GM21526 (cell line): ENCODE measurements at regions not wholly inside any gene's neighbourhood (a gene's known extent, or its start where the extent isn't known, plus 50 kb on each side); places are given as distances from the start of the nearest gene placed in this dataset.
"Not testable (repeated sequence)": the region's sequence is repeated elsewhere in the genome, so short reads cannot be mapped to it uniquely, and the experiment has no call there.

Source experiments
- ATAC-seq: cut with Tn5 transposase; IDR thresholded peaks from one replicate; pipeline ENCODE4 v1.9.1; 2021; ENCODE audit warnings: moderate library complexity; ENCODE audit not compliant: unreplicated experiment, low FRiP score

DNA sequence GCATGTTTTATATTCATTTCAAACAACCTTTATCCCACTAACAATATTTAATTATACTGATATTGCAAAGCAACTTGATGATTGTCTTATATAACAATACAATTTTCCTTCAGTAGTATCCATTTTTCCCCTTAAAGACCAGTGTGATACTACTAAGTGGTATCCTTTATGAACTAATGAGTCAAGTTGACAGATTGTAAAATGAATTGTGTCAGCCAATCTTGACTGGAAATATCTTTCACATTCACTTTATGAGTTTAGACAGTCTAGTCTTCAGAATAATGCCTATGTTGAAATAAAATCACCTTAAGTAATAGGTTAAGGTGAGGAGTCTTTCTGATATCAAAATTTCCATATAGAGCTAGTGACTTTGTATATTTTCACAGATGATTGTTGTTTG lies 950.0 kb upstream of the CELF2 start:
- no peak for ATAC-seq

DNA sequence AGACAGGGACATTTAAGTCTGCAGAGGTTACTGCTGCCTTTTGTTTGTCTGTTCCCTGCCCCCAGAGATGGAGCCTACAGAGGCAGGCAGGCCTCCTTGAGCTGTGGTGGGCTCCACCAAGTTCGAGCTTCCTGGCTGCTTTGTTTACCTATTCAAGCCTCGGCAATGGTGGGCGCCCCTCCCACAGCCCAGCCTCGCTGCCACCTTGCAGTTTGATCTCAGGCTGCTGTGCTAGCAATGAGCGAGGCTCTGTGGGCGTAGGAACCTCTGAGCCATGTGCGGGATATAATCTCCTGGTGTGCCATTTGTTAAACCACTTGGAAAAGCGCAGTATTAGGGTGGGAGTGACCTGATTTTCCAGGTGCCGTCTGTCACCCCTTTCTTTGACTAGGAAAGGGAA lies 942.8 kb upstream of the CELF2 start:
- not testable (repeated sequence) for ATAC-seq

DNA sequence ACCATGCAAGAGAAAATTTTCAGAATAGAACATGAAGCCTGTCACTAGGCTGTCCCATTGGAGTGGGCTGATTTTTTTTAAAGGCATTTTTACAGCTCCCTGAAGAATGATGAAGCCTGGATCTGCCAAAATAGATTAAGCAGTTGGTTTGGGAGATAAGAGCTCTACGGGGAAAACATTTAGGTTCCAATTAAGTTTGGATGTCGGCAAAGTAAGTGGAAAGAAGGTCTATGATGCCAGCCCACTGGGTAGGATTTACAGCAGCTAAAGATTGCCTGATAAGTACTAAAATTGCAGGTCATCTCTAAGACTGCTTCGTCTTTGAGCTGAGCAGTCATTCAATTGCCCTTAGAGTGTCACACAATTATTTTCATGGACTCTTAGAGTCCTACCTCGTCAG lies 939.2 kb upstream of the CELF2 start:
- no peak for ATAC-seq

DNA sequence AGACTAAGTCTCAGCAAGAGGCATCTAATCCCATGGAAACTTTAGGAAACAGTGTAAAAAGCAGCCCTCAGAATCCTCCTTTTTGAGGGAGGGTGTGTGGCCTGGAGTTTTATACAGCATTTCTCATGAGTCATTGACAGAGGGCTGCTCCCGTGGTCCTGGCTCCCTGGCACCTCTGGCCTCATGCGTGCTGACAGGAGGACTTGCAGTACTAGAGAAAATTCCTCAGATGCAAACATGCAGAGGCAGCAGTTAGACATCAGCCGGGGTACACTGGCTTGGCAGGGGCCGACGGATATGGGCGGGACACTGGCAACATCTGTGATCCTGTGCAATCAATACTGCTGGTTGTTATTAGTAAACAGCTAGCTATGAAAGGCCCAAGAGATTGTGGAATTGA lies 925.1 kb upstream of the CELF2 start:
- ATAC-seq, result no peak

DNA sequence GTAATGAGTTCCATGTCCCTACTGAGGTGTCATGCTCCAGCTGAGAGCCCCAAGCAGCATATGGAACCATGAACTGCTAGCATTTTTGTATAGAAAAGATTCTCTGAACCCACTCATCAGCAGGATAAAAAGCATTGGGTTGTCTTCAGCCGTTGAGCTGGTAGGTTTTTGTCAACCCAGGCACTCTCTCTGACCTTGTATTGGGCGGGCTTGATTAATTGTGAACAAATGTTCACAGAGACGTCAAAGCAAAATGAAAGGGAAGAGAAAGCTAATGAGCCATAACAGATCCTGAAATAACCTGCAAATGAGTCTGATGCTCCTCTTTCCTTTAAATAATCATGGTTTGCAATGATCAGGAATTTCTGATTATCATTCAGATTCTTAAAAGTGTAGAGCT lies 924.7 kb upstream of the CELF2 start:
- no peak for ATAC-seq

DNA sequence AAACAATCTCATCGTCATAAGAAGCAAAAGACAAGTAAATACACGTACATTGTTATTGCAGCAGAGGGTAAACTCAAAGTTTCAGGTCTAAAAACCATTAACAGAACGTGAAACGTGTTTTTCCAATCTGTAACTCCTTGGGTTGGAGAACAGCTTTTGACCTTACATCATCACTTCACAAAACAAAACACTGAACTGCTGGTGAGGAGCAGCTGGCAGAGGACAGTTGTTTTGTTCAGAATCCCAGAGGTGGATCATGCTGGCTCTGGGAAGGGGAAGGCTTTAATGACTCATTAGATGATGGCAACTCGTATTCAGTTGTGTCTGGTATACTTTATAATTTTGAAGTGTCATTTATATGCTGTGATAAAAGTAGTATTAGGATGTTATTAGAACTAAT lies 923.0 kb upstream of the CELF2 start:
- ATAC-seq, result no peak

DNA sequence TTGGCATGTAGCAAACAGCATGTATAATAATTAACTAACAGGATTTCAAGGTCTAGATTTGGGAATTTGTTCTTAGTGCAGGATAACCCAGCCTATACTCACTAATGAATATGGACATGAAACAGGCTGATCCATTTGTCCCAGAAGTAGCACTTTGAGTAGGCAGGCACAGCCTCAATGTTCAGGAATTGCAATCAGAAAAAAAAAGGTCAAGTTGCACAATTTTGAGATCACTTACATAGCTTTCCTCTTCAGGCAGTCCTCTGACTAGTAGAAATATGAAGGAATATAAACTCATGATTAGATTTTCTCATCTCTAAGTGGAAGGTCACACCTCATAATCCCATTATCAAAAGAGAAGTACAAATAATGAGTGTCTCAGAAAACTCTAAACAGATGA lies 921.4 kb upstream of the CELF2 start:
- ATAC-seq, result no peak

DNA sequence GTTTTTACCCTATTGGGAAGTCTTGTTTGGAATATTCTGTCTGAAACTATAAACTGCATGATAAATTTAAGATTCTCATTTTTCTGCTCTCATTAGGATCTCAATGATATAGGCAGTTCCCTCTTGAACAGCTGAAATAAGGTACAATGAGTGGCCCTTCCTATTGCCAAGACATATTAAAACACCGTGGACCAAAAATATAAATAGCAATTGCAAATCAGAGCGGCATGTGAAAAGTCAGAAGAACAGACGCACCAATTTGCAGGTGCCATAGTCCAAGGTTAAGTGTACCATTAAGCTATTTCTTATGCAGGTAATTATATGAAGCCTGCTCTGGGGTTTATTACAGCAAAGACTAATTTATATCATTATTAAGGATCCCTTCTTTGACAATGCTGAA lies 920.8 kb upstream of the CELF2 start:
- no peak for ATAC-seq

DNA sequence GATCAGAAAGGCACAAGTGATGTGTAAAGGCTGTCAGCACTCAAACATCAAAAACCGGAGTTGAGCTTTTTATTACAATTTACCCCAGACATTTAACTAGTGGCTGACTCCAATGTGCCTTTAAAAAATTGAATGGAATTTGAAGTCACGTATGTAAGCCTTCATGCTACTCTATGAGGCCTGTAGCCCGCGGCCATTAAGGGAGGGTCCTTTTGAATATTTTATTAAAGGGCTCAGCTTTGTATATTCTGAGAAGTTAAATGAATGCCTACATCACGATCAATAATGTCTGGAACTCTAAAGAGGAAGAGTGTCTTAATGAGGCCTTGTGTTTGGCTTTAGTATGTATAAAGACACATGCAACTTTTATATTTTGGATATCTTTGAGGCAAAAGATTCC lies 916.6 kb upstream of the CELF2 start:
- ATAC-seq, result no peak

DNA sequence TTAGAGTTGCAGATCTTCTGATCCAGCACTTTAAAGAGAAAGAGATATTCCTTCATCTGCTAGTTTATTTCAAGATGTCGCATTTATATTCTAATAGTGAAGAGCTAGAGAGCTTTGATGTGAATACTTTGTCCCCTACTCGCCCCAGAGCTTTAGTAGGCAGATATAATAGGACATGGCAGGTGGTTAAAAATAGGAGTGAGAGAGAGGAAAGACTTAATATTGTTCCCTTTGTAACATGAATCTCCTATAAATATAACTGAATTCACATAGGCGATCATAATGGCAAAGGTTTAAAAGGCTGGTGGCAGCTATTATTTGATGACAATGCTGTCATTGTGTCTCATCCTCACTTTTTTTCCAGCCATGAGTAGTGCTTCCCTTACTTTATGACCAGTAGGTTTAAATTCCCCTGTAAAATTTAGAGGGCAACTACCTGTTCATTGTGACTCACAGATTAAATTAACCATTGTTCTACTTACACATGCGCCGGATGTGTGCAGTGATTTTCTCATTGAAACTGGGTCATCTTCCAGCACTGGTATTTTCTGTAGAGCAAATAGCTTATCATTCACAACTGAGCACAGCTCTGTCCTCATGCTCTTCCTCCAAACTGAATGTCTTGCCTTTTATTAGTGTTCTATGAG lies 906.7 kb upstream of the CELF2 start:
- no peak for ATAC-seq

DNA sequence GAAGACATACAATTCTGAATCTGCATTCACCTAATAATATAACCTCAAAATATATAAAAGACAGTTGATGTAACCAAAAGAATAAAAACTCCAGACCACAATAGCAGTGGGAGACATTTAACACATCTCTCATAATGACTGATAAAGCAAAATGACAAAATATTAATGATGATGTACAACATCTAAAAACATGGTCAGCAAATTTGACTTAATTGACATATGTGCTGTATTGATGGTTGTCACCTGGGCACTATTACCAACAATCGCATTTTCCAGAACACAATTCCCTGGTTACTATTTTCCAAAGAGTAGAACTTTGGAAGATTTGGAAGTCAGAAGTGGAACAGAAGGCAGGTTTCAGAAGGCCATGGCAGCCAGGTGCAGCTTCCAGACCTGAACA lies 899.5 kb upstream of the CELF2 start:
- ATAC-seq, result no peak

DNA sequence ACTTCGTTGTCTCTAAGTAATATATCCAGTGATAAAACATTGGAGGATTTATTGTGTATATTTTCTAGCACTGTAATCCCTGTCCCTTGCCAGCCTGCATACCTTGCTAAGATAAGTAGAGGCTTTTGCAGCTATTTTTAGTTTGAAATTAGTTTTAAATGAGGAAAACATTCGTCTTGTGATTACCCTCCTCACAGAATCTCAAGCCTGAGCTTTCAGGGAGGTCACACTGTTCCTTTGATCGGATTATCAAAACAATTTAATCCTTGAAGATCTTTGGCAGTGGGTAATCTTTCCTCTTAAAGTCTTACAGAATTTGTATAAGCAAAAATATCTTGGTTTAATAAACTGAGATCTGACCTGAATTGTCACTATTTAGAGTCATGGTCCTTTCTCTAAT lies 897.0 kb upstream of the CELF2 start:
- ATAC-seq, result no peak

DNA sequence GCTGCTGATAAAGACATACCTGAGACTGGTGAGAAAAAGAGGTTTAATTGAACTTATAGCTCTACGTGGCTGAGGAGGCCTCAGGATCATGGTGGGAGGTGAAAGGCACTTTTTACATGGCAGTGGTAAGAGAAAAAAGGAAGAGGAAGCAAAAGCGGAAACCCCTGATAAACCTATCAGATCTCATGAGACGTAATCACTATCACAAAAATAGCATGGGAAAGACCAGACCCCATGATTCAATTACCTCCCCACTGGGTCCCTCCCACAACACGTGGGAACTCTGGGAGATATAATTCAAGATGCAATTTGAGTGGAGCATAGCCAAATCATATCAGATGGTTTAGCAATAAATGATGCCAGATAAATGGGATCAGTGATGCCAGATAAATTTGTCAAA lies 892.0 kb upstream of the CELF2 start:
- no peak for ATAC-seq

DNA sequence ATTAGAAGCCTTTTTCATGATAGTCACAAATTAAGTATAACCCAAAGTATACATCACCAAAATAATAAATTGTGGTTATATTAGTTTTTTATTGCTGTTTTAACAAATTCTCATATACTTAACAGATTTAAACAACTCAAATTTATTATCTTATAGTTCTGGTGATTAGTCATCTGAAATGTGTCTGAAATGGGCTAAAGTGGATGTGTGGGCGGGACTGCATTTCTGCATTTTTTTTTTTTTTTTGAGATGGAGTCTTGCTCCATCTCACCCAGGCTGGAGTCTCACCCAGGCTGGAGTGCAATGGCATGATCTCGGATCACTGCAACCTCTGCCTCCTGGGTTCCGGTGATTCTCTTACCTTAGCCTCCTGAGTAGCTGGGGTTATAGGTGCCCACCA lies 891.5 kb upstream of the CELF2 start:
- ATAC-seq, result no peak

DNA sequence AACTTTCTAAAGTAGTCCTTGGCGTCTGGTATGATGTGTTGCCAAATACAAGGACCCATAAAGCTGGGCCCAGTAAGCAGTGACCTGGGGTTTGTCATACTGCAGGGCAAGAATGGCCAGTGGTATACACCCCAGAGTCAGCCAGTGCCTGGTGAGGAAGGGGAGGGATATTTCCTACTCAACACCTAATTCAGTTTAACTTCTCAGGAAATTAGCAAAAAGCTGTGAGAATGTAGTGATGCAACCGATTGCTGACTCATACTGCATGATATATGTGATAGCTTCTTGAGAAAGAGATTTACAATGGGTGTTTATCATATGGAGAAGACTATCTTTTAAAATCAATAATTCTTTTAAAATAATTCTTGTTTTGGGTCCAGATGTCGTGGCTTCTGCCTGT lies 889.3 kb upstream of the CELF2 start:
- no peak for ATAC-seq

DNA sequence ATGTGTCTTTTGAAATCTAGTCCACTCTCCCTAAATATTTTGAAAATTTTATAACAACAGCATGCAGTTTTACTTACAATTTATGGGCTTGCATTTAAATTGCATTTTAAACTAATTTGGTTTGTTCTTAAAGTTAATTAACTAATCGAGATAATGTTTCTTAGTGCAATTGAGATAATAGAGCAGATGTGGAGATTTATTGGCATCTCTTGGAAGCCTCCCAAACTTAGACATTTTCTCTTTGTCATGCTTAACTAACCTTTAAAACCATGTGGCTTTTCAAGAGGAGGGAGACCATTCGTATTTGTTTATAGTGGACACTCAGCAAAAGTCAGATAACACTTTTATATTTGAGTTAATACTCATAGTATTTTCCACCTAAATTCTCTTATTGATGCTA lies 887.0 kb upstream of the CELF2 start:
- ATAC-seq, result no peak

DNA sequence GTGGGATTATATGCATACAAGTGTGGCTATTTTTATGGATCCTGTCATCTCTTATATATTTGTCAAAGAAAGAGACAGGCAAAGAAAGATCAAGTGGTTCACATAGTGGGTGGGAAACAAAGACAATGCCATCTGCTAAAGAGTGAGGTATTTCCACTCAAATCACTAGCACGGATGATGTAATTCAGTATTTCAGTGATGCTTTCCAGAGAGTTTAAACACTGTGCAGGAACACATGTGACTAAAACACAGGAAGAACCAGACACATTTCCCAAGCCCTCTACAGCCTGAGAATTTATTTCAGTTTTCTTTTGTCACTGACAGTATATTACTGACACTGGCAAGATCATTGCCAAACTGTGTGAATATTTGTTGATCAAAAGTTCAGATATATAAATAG lies 885.7 kb upstream of the CELF2 start:
- ATAC-seq, result no peak

DNA sequence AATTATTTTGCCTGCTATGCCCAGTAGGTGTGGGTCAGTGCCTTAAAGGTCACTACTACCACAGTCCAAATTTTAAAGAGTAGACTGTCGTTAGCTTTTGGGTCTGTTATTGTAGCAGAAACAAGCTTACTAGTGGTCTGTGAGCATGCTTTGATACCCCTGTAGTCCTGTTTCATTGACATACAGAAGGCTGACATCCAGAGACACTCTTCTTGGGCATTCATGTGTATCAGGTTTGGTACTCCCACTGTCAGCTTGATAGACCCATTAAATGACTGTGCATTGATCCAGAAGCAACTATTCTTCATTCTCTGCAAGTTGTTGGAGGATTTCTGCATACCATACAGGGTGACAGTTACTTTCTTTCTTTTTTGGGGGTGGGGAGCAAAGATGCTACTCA lies 884.4 kb upstream of the CELF2 start:
- no peak for ATAC-seq

DNA sequence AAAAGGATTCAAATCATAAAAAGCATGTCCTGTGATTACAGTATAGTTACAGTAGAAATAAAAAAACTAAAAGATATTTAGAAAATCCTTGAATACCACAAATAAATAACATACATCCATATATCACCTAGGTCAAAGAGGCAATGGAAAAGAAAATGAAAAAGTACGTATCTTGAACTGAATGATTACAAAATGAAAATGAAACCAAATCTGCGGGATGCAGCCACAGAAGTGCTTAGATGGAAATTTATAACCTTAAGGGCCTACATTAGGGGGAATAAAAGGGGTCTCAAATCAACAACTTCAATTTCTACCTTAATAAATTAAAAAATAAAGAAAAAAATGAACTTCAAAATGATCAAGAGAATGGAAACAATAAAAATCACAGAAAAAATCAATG lies 879.0 kb upstream of the CELF2 start:
- ATAC-seq, result no peak

DNA sequence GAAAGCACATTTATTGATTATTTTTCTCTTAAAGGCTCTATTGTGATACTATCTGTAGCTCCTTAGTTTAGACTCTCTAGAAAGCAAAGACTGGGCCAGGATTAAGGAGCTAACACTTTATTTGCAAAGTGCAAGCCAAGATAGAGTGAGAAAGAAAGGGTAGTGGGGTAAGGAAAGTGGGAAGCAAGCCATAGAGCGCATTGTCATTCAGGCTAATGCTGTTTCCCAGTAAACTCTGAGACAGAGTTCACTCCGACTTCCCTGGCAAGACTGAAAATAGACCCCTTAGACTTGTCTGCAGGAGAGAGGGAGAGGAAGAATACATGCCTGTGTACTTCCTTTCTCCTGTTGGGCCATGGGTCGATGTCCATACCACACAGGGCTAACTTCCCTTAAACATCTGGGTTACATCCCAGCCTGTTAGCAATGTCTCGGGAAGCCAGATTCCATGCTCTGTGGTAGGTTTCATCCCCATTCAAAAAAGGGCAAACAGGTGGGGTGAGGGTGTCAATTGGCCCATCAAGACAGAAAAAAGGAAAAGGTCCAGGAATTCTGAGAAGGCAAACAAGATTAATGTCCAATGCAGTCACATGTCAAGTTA lies 875.8 kb upstream of the CELF2 start:
- ATAC-seq, result no peak

DNA sequence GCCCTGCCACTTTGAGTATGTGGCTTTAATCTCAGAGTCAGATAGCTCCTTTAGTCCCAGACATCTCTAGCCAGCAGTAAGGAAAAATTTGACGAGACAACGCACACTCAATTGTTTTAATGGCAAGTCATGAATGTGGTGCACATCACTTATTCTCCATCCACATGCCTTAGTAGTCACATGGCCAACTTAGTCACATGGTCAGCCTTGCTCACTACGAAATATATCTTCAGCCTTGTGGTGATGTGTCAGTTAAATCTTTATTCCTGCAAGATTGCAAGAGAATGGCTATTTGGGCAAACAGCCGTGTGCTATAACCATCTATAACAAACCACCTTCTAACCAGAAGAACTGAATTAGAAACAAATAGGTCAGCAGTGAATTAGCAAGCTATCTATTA lies 871.1 kb upstream of the CELF2 start:
- ATAC-seq, result no peak

DNA sequence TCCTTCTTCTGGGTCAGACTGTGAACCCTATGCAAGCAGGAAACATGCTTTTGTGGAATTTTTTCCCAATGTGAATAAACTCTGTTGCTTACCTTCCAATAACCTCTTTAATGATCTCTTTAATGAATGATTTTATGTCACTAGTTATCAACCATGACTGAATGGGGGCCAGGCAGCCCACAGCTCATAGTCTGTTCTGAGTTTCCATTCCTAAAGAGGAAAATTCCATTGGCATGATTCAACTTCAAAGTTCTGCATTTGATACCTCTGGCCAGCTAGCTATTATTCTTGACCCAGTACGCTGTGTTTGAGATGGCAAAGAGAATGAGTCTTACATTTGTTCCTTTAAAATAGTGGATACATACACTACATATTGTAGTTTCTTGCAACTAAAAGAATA lies 867.8 kb upstream of the CELF2 start:
- ATAC-seq, result no peak
